HG02571 (cell line): ENCODE measurements at regions not wholly inside any gene's neighbourhood (a gene's known extent, or its start where the extent isn't known, plus 50 kb on each side); places are given as distances from the start of the nearest gene placed in this dataset.

Experiments used
- ATAC-seq: cut with Tn5 transposase; IDR thresholded peaks from one replicate; pipeline ENCODE4 v1.9.1; 2021; ENCODE audit warnings: mild to moderate bottlenecking, moderate library complexity; ENCODE audit not compliant: unreplicated experiment

DNA sequence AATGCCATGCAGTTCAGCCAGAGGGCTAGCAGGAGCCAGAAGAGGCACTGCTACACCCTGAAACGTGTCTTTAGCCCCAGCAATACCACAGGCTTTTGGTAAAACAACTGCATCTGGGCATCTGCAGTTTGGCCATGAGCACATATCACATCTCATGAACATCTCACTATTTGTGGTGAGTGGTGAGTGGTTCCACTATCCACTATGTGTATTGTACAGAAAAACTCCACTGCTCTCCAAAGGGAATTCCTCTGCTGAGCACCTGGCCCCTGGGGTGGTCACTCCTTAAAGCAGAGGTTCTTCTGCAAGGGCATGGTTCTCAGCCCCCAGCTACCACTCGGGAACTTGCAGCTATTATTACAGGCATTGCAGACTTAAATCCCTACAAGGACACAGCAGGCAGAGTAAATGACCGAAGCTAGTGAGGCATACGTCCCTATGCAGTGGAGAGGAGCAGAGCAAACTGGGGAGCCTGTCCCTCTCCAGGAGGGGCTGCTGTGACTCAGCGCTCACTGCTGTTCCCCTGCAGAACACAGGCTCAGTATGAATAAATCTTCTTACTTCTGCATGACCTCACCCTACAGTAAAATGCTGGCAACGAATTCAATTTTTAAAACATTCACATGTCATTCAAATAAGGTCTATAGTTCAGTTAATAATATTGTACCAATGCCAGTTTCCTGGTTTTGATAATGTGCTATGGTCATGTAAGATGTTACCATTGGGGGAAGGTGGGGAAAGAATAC lies 332.4 kb upstream of the ZNF507 start:
- no peak for ATAC-seq

DNA sequence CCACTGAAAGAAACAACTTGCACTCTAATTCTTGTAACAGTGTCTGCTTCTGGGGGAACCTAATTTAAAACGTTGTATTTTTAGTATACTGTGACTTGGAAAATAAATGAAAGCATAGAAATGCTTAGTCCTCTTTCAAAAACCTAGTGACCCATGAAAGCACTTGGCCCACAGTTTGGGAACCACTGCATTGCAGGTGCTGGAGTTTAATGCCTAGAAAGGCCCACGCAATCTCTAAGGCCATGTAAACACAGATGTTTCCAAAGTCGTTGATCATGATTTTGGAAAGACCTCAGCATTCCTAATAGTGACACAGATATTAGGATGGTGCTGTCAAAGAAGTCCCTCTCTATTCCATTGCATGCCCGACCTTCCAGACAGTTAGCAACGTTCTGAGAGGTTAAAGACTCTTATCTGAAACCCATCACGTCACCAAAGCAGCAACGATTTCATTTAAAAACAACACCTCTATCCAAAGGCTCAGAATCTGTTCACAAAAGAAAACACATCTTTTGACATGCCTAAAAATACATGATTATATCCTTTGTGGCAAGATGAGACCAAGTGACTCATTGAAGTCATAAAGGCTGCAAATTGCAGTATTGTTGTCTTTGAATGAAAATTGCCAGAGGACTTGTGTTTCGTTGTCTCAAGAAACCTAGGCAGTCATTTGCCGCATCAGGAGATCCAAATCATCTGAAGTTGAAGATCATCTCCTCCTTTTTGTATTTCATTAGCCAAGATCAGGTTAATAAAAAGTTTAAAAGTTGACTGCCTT lies 328.0 kb upstream of the ZNF507 start:
- no peak for ATAC-seq

DNA sequence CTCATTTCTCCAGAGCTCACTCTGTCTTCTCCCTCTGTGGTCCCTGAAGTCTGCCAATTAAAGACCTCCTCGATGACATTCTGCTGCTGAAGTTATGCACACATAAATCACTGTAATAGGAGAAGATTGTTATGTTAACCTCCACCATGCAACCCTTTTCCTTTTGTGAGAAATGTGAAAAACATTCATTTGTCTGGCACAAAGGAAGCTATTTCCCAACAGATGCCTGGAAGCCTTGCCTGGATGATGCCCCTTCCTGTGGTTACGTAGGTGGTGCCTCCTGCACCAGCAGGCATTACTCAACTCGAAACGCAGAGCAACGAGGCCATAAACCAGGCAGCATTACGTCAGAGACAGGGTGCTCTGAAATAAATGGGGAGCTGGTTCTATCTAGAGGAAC lies 327.4 kb upstream of the ZNF507 start:
- no peak for ATAC-seq

DNA sequence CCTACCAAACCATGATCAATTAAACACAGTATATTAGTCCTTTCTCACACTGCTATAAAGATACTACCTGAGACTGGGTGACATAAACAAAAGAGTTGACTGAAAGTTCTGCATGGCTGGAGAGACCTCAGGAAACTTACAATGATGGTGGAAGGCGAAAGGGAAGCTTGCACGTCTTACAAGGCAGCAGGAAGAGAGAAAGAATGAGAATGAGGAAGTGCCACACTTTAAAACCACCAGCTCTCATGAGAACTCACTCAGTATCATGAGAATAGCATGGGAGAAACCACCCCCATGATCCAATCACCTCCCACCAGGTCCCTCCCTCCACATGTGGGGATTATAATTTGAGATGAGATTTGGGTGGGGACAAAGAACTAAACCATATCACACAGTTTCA lies 324.9 kb upstream of the ZNF507 start:
- ATAC-seq = no peak

DNA sequence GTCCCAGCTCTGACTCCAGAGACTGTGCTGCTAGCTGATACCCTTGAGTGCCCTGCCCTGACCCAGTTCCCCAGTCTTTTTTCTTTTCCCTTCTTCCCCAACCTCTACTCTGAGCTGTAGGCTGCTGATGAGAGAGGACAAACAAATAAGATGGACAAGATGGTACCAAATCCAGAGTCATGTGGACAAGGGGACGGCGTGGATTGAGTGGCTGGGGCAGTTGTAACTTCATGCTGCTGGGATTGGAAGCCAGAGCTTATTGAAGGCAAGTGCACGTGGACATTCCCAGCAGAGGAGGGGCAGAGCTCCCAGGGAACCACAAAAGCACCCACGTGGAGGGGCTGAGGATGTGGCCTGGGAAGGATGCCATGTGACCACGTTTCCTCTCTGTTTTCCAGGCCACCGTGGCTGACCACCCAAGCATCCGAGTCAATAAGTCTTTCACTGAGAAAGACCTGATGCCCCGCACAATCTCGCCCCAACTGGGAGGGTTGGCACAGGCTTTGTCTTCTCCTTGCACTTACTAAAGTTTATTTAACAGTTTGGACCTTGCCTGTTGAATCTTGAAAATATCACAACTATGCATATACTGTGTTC lies 323.3 kb upstream of the ZNF507 start:
- ATAC-seq = no peak

DNA sequence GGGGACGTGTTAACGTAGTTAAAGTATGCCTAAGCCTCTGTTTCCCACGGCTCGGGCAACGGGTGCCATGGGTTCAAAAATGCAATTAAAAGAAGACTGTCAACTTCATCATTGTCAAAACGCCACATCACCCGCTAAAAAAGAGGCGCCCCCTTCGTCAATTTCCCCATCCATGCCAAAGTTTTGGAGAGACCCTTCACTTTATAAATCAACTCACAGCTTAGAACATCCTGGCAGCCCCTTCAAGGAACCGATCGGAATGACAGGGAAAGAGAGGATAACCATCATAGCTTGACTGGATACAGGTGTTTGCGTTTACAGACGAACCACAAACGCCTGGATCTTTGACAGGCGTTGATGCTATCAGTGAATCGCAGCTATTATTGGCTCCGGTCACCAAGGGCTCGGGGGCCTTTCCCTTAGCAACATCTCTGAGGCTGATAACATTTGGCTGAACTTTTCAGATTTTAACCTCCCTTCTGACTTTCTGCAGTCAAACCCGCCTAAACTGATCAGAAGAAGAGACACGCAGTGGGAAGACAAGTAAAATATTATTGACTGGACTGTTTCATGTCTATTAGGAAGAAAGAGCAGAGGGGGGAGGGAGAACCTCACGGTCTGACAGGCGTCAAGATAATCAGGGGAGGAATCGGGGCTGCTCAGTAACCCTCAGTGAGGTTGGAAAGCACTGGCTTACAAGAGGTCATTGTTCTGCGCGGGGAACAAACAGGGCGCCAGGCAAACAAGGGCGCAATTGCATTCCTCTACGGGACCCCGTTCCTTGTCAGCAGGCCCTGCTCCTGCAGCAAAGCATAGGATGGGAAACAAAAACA lies 322.5 kb upstream of the ZNF507 start:
- no peak for ATAC-seq

DNA sequence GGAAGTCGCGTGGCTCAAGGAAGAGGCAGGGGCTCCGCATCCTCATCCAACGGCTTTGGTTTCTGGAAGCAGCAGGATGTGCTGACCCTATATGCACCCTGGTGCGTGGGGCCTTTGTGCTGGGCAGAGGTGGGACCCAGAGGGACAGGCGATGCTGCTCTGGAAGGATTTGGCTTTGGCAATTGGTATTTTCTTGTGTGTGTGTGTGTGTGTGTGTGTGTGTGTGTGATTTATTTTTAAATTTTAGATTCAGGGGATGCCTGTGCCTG lies 321.9 kb upstream of the ZNF507 start:
- no peak for ATAC-seq

DNA sequence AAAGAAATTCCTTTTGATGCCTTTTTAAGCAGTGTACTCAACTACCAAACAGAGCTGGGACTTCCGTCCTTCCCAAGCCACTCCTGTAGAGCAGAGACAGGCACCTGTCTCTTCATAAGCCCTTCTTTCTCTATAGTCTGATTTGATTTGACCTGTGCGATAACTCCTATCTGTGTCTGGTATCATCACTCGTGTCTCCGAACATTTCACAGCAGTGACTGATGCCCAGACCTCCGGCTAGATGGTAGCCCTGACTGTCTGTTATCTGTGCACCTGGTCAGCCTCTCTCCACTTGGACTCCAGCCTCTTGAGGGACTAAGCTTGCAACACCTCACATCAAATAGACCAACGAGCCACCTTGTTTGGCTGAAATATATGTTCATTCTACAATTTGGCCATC lies 316.2 kb upstream of the ZNF507 start:
- ATAC-seq = no peak

DNA sequence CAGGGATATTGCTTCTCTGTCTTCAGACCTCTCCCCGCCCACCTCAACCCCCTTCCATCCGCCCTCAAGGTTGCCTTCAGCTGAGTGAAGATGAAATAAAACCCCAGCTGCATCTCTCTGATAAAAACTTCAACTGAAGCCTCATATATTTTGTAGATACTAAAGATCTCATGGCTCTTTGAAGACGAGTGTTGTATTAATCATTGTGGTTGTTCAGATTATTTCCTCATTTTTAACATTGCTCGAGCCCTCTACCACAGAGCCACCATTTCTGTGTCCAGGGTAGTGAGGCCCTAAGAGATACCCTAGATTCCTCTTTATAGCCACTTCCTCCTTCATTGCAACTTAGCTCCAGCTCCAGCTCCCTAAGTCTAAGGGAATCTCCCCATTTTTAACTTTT lies 312.8 kb upstream of the ZNF507 start:
- no peak for ATAC-seq

DNA sequence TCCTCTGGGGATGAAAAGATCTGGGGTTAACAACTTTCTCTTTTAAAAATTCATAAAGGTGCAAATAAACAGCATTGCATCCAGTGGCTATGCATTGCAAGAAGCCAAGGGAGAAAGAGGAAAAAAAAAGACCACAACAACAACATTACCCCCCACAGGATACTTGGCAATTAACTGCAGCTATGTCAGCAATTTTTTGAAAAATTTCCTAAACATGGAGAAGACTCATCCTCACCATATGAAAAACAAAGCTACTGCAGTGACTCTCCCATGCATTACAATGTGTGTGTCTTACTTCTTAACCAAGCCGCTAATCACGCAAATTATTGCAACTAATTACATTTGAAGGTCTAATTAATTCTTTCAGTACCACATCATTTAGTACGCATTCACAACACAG lies 309.8 kb upstream of the ZNF507 start:
- ATAC-seq = no peak

DNA sequence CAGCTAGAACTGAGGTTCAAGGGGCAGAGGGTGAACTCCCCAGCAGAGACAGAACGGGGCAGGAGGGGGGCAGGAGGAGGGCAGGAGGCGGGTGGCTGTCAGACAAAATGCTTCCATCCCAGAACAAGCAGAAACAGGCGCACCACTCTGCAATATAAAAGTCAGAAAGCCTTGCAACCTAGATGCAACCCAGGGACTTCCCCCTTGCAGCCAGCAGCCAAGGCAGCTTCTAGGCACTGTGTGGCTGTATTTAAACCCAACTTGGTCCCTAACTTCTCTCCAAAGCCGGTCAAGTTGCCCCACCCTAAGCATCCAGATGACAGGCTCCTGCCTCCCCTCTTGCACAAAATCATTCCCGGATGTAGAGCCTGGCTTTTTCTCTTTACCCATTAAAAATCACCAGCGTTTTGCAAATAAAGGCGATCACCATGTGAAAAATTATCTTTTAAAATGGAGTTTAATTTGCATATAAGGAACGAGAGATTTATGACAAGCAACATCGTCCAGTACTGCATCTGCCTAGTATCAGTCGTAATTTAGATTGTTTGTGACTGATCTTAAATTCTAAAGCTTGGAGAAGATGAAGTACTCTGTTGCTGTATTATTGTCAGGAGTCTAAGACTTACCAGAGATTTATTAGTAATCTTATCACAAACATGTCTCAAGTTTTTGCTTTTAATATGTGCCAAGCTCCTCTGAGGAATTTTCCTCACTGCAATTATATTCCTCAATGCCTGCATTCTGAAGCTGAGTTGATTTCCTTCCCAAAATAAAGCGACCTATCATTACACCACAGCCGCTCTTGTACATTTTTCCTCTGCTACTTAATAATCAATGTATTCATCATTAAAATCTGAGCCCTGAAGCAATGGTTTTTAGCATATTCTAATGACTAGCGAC lies 307.1 kb upstream of the ZNF507 start:
- ATAC-seq = no peak

DNA sequence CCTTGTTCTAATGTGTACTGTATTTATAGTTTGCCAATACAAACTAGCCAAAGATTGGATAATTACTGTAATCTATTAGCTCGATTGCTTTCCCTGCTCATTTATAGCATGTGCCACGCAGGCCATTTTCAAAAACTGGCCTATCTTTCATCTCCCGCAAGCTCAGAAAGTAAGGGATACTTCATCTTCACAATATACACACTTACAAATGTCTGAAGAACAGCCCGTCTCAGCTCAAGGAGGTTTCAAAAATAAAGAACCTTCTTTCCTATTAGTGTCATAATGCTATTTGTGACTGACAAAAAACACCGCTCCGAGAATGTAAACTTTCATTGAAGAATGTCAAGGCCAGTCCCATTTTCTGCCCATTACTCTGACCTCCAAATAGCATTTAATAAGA lies 306.4 kb upstream of the ZNF507 start:
- no peak for ATAC-seq

DNA sequence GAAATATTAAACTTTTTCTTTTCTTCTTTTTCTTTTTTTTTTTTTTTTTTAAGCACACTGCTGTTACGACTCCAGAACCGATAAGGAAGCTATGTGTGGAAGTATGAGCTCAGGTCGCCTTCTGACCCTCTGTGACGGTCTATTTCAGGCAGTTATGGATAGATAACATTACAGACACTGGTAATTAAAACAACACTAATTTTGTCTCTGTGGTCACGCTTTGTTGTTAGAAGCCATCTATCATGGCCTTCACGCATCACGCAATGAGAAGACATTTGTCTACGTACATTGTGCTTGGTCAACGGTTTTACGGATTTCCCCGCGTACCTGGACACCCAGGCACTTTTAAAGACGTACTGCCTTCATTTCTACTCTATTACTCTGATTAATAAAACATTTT lies 306.0 kb upstream of the ZNF507 start:
- no peak for ATAC-seq

DNA sequence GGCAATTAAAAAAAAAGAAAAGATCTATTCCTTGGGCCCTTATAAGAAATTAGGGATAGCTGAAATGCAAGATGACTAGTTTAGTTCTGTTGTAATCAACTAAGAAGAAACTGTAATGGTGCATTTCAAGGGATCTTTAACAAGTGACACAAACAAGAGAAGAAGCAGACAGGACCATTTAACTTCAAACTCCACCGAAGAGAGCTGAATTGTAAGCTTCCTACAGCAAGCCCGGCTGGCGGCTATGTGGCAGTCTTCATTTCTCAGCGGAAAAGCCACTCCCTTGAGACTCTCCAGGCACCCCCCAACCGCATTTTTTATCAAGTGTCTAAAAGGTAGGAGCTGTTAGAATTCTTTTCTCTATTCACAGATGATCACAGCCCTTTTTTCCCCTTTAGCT lies 305.2 kb upstream of the ZNF507 start:
- ATAC-seq = no peak

DNA sequence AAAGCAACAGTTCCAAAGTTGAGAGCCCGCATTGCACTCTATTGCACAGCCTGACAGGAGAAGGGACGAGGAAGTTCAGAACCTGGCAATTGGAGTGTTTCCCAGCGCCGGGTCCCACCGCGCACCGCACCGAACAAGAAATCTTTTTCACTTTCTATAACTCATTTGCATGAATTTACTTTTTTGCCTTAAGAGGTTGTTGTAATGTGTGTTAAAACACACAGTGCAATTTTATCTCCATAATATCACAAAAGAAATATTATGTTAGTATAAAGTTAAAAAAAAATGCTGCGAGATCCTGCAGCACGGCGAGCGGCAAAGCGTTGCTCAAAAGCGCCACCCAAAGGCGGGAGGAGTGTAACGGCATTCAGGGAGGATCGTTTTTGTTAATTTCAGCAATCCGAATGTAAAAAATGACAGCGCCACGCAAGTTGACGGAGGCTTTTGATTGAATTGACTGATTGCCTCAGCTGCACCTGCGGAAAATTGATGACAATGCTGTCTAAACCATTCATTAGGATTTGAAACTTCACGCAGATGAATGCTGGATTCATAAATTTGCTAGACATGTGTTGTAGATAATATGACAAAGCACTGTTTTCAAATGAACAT lies 303.6 kb upstream of the ZNF507 start:
- no peak for ATAC-seq

DNA sequence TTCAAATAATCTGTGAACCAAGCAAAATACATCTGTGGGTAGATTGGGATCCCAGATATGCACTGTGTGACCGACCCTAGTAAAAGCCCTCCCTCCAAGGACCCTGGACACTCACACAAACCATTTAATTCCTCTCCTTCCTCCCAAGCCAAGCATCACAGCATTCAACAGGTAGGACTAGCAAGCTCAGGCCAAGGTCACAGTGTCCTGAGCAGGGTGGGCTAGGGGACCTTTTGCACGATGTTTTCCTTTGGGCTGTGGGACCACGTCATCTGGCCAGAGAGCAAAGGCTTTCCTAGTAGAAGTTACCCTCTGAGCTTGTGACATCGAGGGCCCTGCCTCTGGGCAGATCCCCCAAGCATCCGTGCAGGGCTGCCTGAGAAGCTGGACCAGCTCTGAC lies 297.6 kb upstream of the ZNF507 start:
- no peak for ATAC-seq

DNA sequence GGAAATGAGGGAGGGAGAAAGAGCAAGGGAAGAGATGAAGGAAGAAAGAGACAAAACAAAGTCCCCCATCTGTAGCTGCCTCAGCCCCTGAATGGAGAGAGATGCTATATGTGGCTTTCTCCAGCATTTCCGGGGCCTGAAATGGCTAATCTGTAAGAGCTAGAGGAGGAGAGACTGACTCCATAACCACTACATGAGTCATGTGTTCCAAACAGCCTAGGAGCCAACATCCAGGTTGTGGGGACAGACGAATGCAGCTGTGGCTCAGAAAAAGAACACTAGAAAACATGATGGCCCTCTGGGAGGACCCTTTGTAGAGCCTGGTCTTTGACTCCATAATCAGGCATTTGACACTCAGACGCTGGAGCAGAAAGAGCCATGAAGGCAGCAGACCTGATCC lies 292.0 kb upstream of the ZNF507 start:
- ATAC-seq = no peak

DNA sequence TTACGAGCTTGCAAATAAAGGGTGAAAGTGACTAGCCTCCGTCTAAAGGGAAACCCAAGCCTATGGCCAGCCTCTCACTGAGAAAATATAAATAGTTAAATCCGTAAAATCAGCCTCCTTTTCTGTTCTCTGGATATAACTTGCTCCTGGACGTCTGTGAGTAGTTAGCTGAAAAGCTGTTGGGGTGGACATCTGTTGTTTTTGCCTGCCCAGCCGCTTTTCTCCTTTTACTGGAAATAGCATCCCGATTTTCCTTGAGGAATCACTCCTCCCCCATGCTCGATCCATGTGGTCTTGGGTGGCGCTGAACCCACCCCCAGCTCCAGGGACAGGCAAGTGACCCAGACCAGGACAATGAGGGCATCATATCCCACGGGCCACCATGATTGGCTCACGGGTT lies 291.5 kb upstream of the ZNF507 start:
- ATAC-seq = no peak

DNA sequence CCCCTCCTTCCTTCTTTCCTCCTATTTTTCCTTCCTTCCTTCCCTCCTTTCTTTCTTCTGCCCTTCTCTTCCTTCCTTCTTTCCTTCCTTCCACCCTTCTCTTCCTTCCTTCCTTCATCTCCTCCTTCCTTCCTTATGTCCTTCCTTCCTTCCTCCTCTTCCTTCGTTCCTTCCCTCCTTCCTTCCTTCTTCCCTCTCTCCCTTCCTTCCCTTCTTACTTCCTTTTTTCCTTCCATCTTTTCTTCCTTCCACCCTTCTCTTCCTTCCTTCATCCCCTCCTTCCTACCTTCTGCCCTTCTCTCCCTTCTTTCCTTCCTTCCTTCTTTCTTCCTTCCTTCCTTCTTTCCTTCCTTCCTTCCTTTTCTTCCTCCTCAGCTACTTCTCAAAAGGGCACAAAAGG lies 287.3 kb upstream of the ZNF507 start:
- no peak for ATAC-seq

DNA sequence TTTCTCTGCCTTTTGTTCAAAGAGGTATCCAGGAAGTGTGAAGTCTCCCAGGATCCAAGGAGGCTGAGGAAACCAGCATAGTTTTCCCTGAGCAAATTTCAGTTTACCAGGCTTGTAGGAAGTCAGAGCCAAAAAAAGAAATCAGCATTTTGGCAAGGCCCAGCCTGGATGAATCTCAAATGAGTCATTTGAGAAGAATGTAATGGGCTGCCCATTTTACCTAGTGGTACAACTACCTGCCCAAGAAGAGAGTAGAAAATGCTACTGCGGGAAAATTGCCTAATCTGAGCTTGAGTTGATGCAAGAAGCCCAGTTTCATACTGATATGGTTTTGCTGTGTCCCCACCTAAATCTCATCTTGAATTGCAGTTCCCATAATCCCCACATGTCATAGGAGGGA lies 284.1 kb upstream of the ZNF507 start:
- ATAC-seq = no peak
